CMK (cell line): ENCODE measurements at regions not wholly inside any gene's neighbourhood (a gene's known extent, or its start where the extent isn't known, plus 50 kb on each side); places are given as distances from the start of the nearest gene placed in this dataset.
"Not testable (repeated sequence)": the region's sequence is repeated elsewhere in the genome, so short reads cannot be mapped to it uniquely, and the experiment has no call there.

Source experiments
- DNase-seq: peaks from one replicate; pipeline ENCODE4 v3.0.0-alpha.2; 2010; ENCODE audit warnings: low read depth

DNA sequence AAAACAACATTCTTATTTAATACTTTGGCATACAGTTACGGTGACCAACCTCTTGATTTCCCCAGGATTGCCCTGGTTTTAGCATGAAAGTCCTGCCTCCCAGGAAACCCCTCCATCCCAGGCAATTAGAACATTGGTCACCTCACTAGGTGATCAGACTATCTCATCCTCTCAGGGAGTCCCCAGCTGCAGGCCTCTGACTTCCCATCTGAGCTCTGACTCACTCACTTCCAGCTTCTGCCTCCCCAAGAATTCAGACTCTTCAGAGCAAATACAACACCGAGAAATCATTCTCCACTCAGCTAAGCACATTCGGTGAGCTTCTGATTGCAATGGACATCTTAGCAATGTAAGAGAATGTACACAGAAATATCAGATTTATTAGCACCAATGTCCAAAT lies 92.4 kb upstream of the HES1 start:
- no peak for DNase-seq

- no peak for DNase-seq
Observed at GRCh38 chr3:194045289-194045688, 90.7 kb upstream of the HES1 start.

DNA sequence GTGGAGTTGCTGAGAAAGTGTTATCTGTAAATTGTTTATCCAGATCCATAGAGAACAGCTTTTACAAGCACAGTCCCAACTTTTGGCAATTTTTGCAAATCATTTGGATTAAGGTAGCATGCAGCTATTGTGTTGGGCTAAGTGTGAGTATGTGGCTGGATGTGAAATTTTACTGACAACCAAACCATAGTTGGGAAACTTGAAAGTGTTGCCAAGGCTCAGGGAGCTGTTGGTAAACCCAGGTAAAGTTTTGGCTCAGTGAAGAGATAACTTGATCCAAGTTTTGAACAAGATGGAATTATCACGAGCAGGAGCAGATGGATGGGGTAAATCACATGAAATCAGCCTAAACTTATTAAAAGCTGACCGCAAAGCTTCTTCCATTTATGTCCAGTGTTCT lies 90.0 kb upstream of the HES1 start:
- DNase-seq = no peak

- DNase-seq = no peak
Observed at GRCh38 chr3:194046531-194046930, 89.4 kb upstream of the HES1 start.

DNA sequence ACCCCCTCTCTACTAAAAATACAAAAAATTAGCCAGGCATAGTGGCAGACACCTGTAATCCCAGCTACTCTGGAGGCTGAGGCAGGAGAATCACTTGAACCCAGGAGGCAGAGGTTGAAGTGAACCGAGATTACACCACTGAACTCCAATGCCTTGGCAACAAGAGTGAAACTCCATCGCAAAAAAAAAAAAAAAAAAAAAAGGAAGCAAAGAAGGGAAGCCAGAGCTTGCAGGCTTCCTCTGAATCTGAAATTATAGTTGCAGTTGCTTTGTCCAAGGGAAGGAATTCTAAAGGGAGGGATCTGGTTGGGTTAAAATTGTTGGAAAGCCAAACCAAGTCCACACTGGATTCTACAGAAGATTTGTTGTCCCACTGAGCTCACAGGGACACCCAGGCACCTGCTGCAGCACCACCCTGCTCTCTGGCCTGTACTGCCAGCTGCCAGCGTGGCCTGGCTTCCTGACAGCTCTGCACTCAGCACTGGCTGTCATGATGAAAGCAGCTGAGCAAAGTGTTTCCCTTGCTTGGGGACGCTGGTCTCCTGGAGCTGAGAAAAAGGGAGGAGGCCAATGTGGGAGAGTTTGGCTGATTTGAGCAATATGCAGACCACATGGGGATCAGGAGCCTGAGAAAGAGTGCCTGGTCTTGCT lies 88.8 kb upstream of the HES1 start:
- no peak for DNase-seq

DNA sequence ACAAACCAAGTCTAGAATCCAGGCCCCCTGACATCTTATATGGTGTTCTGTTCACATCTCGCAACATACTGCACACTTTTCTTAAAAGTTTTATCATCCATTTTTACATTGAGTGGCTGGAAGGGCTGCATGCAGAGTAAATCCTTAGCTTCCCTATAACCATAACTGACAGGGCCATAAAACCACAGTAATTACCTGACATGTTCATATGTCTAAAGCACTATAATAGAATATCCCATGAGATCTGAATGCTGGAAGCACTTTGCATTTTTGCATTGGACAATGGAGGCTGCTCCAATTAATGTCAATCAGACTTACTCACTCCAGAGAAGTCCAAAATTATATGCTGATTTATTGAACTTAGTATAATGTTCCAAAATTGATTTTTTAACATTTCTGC lies 86.6 kb upstream of the HES1 start:
- no peak for DNase-seq

DNA sequence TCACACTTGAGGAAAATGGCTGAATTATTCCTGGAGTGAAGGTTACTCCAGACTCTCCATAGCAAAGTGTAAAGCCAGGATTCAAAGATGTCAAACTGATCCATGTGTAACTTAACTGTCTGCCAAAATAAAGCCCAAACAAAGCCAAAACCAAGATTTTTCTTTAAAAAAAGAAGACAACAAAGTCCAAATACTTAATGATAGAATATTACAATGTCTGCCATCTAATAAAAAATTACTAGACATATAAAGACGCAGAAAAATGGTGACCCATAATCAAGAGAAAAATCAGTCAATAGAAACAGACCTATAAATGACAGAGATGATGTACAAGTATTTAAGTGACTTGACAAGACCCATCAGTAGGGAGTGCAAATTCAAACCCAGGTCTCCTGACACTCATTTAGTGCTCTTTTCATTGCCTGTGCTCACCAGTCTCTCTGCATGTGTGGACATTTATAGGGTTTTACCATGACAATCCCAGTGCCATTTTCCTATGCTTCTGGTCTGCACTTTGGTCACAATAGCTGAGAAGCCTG lies 85.1 kb upstream of the HES1 start:
- no peak for DNase-seq

DNA sequence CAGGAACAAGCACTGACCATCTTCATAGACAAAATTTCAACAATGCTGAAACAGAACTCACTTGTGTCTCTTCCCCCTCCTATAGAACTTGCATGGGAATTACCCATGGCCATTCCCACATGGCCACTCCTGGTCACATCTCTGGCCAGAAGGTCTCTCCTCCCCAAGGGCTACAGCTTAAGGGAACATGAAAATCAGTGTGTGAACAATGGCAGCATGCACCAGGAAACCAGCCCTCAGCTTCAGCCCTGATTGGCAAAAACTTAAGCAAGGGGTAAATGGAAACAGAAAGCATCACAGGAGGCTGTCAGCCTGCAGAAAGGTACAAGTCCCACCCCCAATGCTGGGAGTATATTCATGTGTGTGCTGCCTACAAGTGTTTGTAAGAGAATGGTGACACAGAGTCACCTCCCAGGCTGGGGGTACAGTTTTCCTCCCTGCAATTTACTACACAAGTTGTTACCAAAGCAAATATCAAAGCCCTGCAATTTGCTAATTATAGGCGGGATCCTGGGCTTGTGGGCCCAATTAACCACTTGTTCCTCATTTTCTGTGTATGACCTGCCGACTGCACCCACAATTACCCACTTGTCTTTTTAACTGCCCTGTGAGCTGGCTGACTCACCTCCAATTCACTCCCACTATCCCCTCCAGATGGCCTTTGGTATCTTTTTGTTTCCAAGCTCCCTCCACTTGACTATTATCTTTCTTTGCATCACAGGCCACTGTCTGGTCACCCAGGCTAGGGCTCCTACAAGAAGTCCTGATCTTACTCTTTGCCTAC lies 84.4 kb upstream of the HES1 start:
- no peak for DNase-seq

DNA sequence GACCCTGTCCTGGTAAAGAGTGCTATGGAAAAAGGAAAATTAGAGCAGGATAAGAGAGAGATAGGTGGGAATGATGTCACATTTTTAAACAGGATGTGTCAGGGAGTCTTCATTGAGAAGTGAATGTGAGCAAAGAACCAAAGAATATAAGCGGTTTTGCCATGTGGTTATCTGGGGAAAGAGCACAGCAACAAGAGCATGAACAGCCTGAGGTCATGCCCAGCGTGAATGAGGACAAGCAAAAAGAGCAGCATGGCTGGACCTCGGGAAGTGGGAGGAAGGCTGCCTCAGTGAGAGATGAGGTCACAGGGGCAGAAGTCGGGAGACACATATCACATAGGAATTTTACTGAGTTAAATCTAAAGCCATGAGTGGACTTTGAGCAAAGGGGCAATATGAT lies 82.8 kb upstream of the HES1 start:
- no peak for DNase-seq

- no peak for DNase-seq
Observed at GRCh38 chr3:194054016-194054415, 81.9 kb upstream of the HES1 start.

DNA sequence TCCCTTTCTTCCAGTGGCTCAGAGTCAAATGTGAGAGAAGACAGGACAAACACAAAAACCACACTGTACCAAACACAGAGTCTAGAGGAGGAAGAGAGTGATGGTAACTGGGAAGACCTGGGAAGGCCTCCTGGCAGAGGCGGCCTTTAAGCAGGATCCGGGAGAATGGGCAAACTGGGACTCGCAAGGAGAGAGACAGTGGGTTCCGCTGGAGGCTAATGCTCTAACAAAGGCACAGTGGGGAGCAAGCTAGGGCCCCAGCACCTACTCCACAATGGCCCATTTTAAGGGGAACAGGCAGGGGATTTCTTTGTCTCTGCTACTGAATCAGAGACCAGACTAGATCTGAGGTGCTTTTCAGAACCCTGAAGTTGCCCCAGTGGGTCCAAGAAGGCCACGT lies 81.4 kb upstream of the HES1 start:
- DNase-seq = no peak

DNA sequence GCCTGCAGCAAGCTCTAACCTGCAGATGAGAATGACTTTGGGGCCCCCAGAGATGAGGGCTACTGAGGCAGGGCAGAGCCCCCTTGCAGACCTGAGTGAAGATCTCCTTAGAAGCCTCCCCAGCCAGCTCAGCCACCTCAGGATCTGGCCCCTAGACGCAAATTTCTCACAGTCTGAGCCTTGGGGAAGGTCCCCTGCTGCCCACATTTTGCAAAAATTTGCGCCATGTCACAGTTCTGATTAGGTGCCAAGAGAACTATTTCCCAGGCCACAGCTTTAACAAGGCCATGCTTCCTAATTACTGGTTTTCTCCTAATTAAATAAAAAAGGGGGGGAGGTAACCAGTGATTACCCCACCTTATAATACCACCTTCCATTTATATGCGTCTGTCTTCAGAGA lies 81.0 kb upstream of the HES1 start:
- no peak for DNase-seq

DNA sequence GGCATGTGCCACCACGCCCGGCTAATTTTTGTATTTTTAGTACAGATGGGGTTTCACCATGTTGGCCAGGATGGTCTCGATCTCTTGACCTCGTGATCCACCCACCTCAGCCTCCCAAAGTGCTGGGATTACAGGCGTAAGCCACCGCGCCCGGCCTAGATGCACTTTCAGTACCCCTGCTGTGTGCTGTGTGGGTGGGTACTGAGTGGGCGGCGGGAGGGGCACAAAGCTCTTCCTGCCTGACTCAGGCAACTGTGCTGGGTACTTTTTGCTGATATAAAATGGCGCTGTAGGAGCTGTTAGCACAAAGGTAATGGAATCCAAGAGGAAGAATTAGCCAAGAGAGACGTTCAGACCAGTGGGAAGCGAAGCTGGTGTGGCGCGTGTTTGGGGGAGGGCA lies 79.6 kb upstream of the HES1 start:
- not testable (repeated sequence) for DNase-seq

- no peak for DNase-seq
Observed at GRCh38 chr3:194056731-194057415, 79.1 kb upstream of the HES1 start.

DNA sequence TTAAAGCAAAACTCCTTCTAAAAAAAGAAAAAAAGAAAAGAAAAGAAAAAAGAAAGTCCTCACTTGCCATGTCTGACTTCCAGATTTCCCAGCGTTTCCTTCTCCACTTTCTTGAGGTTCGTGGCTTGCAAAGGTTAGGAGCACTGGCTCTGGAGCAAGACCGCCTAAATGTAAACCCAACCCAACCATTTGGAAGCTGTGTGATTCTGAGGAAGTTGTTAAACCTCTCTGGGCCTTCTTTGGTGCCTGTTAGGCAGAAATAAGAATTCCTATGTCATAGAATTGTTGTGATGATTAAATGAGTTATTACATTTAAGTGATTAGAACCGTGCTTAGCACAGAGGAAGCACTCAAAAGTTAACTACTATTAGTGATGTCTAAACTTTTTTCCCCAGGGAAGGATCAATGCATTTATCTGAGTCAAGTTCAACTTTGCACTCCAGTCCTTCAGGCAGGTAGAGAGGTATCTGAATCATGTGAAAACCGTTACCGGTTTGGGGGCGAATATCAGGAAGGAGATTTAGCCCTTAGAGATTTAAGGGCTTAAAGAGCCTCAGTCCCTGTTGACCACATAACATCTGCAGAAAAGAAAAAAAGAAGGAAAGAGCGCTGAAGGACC lies 78.3 kb upstream of the HES1 start:
- DNase-seq = no peak

DNA sequence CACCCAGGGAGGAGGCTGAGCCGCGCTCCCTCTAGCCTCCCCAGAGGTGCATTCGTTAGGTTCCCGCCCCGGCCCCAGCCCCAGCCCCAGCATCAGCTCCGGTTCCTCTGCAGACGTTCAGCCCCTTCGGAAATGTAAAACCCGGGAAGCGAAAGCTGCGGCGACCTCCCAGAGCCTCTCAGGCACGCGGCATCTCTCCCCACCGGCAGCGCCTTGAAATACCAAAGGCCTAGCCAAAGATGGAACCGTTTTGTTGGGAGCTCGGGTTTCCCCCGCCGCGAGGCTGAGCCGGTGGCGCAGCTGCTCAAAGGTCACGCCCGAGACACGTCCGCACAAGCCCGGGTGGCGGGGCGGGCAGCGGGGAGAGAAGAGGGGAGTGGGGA lies 77.8 kb upstream of the HES1 start:
- DNase-seq = no peak

DNA sequence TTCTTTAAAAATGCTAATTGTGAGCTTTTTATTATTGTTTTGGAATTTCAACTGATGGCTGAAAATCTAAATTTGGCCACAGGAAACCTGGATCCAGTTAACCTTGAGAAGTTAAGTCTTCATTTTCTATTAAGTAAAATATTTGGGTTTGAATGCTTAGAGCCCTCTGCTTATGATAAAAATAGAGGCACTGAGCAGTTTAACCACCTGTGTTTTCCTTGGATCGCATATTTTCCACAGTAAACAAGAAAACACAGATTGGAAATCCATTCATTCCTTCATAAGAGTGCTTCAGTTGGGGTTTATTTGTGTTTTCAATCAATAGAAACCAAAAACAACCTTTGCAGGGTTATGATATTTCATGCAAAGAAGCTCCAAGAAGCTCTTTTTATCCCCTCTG lies 77.2 kb upstream of the HES1 start:
- DNase-seq = no peak

DNA sequence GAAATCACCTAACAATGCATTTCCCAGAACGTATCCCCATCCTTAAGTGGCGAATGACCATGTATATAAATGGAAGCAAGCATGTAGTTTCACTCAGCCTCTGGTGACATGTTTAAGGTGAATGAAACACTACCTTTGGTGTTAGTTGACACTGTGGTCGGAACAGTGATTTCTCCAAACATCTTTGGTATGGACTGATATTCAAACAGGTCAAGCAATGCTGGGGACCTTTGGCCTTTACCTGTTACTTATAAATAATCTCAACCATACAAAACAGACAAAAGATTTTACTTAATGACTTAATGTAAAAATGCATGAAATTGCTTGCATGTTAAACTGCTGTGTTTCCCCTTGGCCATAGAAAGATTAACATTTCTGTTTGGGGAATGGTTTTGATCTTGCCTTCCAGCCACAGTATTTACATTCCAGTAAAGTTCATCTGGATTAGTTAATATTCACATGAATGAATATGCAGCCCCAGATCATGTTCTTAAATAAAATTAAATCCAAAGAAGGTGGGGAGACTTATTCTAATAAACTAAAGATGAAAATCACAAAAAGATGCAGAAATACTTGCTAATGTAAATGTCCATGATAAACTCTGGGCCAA lies 74.4 kb upstream of the HES1 start:
- DNase-seq = no peak

- no peak for DNase-seq
Observed at GRCh38 chr3:194062830-194063229, 73.1 kb upstream of the HES1 start.

- DNase-seq = no peak
Observed at GRCh38 chr3:194064380-194065332, 71.3 kb upstream of the HES1 start.

DNA sequence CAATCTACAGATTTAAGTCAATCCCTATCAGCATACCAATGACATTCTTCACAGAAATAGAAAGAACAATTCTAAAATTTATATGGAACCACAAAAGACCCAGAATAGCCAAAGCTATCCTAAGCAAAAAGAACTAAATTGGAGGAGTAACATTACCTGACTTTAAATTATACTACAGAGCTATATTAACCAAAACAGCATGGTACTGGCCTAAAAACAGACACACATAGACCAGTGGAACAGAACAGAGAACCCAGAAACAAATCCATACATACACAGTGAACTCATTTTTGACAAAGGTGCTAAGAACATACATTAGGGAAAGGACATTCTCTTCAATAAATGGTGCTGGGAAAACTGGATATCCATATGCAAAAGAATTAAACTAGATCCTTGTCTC lies 68.6 kb upstream of the HES1 start:
- not testable (repeated sequence) for DNase-seq
